ENCODE measurements at regions not wholly inside any gene's neighbourhood (a gene's known extent, or its start where the extent isn't known, plus 50 kb on each side); places are given as distances from the start of the nearest gene placed in this dataset.

- DNase-seq: no peak
Observed at GRCh38 chr18:72470391-72470790, 73.8 kb downstream of the CBLN2 start.

GRCh38 chr18:72468021-72468710, 76.0 kb downstream of the CBLN2 start:
- DNase-seq: no peak

GRCh38 chr18:72460210-72460680, 83.9 kb downstream of the CBLN2 start:
- DNase-seq: no peak

- no peak for DNase-seq
Observed at GRCh38 chr18:72458271-72458670, 85.9 kb downstream of the CBLN2 start.

GRCh38 chr18:72456802-72457201, 87.3 kb downstream of the CBLN2 start:
- no peak for DNase-seq

- no peak for DNase-seq
Observed at GRCh38 chr18:72452328-72452727, 91.8 kb downstream of the CBLN2 start.

GRCh38 chr18:72444798-72445155, 99.4 kb downstream of the CBLN2 start:
- no peak for DNase-seq

GRCh38 chr18:72444111-72444797, 99.9 kb downstream of the CBLN2 start:
- DNase-seq: no peak

GRCh38 chr18:72436401-72436800, 107.7 kb downstream of the CBLN2 start:
- DNase-seq: no peak

GRCh38 chr18:72433756-72434155, 110.4 kb downstream of the CBLN2 start:
- no peak for DNase-seq

GRCh38 chr18:72427721-72428120, 116.4 kb downstream of the CBLN2 start:
- DNase-seq: no peak

- no peak for DNase-seq
Observed at GRCh38 chr18:72419914-72420313, 124.2 kb downstream of the CBLN2 start.

- DNase-seq: no peak
Observed at GRCh38 chr18:72412927-72413326, 131.2 kb downstream of the CBLN2 start.

- no peak for DNase-seq
Observed at GRCh38 chr18:72411261-72411660, 132.9 kb downstream of the CBLN2 start.

- no peak for DNase-seq
Observed at GRCh38 chr18:72410399-72410798, 133.7 kb downstream of the CBLN2 start.

- DNase-seq: no peak
Observed at GRCh38 chr18:72409903-72410302, 134.2 kb downstream of the CBLN2 start.

- DNase-seq: no peak
Observed at GRCh38 chr18:72407048-72407447, 137.1 kb downstream of the CBLN2 start.

GRCh38 chr18:72391951-72392350, 152.2 kb downstream of the CBLN2 start:
- DNase-seq: no peak

GRCh38 chr18:72391427-72391826, 152.7 kb downstream of the CBLN2 start:
- no peak for DNase-seq

- DNase-seq: no peak
Observed at GRCh38 chr18:72378016-72378415, 166.1 kb downstream of the CBLN2 start.

- DNase-seq: no peak
Observed at GRCh38 chr18:72376256-72376655, 167.9 kb downstream of the CBLN2 start.

- no peak for DNase-seq
Observed at GRCh38 chr18:72375618-72376017, 168.5 kb downstream of the CBLN2 start.

GRCh38 chr18:72372076-72372475, 172.1 kb downstream of the CBLN2 start:
- no peak for DNase-seq

GRCh38 chr18:72368308-72368707, 175.8 kb downstream of the CBLN2 start:
- no peak for DNase-seq

GRCh38 chr18:72360634-72361033, 183.5 kb downstream of the CBLN2 start:
- no peak for DNase-seq
